ENCODE measurements at regions not wholly inside any gene's neighbourhood (a gene's known extent, or its start where the extent isn't known, plus 50 kb on each side); places are given as distances from the start of the nearest gene placed in this dataset.

- TF ChIP-seq CTCF (IDR thresholded peaks at IDR 0.05; ENCODE audit: insufficient read depth, low read length, poor library complexity, severe bottlenecking) (no peak), EZH2phosphoT487 (conservative IDR thresholded peaks at IDR 0.05; ENCODE audit: low read length) (no peak)
- Histone ChIP-seq H3K36me3 (ENCODE audit: low read length) (no peaks in the 10 kb centered on the region), H3K27me3 (ENCODE audit: low read length) (no peaks in the 10 kb centered on the region), H3K9ac (ENCODE audit: low read length) (no peak overlapping the region), H4K20me1 (ENCODE audit: low read depth, low read length) (no peaks in the 10 kb centered on the region), H3K4me2 (ENCODE audit: low read depth, low read length, poor library complexity, severe bottlenecking) (no peak overlapping the region), H3K79me2 (ENCODE audit: insufficient read depth, low read length) (no peaks in the 10 kb centered on the region), H3K27ac (ENCODE audit: low read depth, low read length) (no peak overlapping the region), H3K9me3 (ENCODE audit: insufficient read depth, low read length) (no peaks in the 10 kb centered on the region), H3K9me2 (replicated peaks; ENCODE audit: insufficient read depth, low read length) (no peaks in the 10 kb centered on the region), H3K4me3 (ENCODE audit: insufficient read depth, low read length, poor library complexity, severe bottlenecking) (no peak overlapping the region), H3F3A (ENCODE audit: insufficient read depth) (no peaks in the 10 kb centered on the region), H2AFZ (ENCODE audit: low read depth, low read length, severe bottlenecking) (no peak overlapping the region)
Observed at GRCh38 chr11:70528046-70528793, 129.9 kb downstream of the CTTN start.

GRCh38 chr11:70528794-70529580 is 130.7 kb downstream of the CTTN start:
- Histone ChIP-seq H3K27me3 (ENCODE audit: low read length) (no peaks in the 10 kb centered on the region), H3K79me2 (ENCODE audit: insufficient read depth, low read length) (no peaks in the 10 kb centered on the region), H3K9me2 (replicated peaks; ENCODE audit: insufficient read depth, low read length) (no peaks in the 10 kb centered on the region), H3K4me2 (ENCODE audit: low read depth, low read length, poor library complexity, severe bottlenecking) (no peak overlapping the region), H3K9ac (ENCODE audit: low read length) (no peak overlapping the region), H4K20me1 (ENCODE audit: low read depth, low read length) (no peaks in the 10 kb centered on the region), H3K9me3 (ENCODE audit: insufficient read depth, low read length) (no peaks in the 10 kb centered on the region), H3F3A (ENCODE audit: insufficient read depth) (no peaks in the 10 kb centered on the region), H3K27ac (ENCODE audit: low read depth, low read length) (no peak overlapping the region), H3K36me3 (ENCODE audit: low read length) (no peaks in the 10 kb centered on the region), H3K4me3 (ENCODE audit: insufficient read depth, low read length, poor library complexity, severe bottlenecking) (no peak overlapping the region), H2AFZ (ENCODE audit: low read depth, low read length, severe bottlenecking) (no peak overlapping the region)
- TF ChIP-seq EZH2phosphoT487 (conservative IDR thresholded peaks at IDR 0.05; ENCODE audit: low read length) (no peak), CTCF (IDR thresholded peaks at IDR 0.05; ENCODE audit: insufficient read depth, low read length, poor library complexity, severe bottlenecking) (no peak)

GRCh38 chr11:70530010-70530409 is 131.7 kb downstream of the CTTN start:
- Histone ChIP-seq H3K9me2 (replicated peaks; ENCODE audit: insufficient read depth, low read length) (no peaks in the 10 kb centered on the region), H3K36me3 (ENCODE audit: low read length) (no peaks in the 10 kb centered on the region), H2AFZ (ENCODE audit: low read depth, low read length, severe bottlenecking) (no peak overlapping the region), H3K9ac (ENCODE audit: low read length) (no peak overlapping the region), H3K27ac (ENCODE audit: low read depth, low read length) (no peak overlapping the region), H3K4me3 (ENCODE audit: insufficient read depth, low read length, poor library complexity, severe bottlenecking) (no peak overlapping the region), H3K9me3 (ENCODE audit: insufficient read depth, low read length) (no peaks in the 10 kb centered on the region), H3K4me2 (ENCODE audit: low read depth, low read length, poor library complexity, severe bottlenecking) (no peak overlapping the region), H3F3A (ENCODE audit: insufficient read depth) (no peaks in the 10 kb centered on the region), H3K79me2 (ENCODE audit: insufficient read depth, low read length) (no peaks in the 10 kb centered on the region), H4K20me1 (ENCODE audit: low read depth, low read length) (no peaks in the 10 kb centered on the region), H3K27me3 (ENCODE audit: low read length) (no peaks in the 10 kb centered on the region)
- TF ChIP-seq EZH2phosphoT487 (conservative IDR thresholded peaks at IDR 0.05; ENCODE audit: low read length): no peak
- TF ChIP-seq CTCF (IDR thresholded peaks at IDR 0.05; ENCODE audit: insufficient read depth, low read length, poor library complexity, severe bottlenecking): no peak
